ENCODE measurements at regions not wholly inside any gene's neighbourhood (a gene's known extent, or its start where the extent isn't known, plus 50 kb on each side); places are given as distances from the start of the nearest gene placed in this dataset.
"Not testable (repeated sequence)": the region's sequence is repeated elsewhere in the genome, so short reads cannot be mapped to it uniquely, and the experiment has no call there.

DNA sequence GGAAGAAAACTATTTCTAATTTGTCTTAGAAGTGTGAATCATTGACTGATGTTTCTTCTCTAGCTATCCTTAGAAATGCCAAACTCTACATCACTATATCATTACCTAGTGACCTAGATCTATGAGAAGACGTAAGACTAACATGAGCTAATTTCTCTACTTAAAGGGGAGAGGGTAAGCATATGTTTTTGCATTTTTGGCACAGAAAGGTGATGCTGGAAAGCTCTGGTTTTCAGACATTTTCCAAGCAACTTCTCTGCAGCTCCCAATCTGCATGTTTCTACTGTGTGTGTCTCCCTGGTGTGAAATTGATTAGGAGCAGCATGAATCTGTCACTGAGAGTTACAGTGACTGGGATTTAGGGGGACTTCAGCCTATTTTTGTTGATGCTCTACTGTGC lies 235.2 kb upstream of the LINC00305 start:
- DNase-seq: no peak

DNA sequence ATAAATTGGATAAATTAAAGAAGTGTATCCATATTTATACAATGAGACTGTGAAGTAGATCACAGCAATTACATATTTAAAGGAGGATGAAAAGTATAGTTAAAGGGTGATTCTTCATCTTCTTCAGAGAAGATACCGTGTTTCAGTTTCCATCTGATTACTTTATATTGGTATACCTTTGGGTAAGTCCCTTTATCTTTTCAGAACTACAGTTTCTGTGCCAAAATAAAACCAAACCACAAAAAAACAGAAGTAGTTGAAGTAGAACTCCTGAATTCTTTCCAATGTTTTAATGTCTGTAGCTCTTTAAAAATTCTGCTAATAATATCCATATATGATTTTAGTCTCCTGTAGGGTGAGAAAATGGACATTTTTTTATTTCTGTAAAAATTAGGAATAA lies 231.2 kb upstream of the LINC00305 start:
- no peak for DNase-seq

DNA sequence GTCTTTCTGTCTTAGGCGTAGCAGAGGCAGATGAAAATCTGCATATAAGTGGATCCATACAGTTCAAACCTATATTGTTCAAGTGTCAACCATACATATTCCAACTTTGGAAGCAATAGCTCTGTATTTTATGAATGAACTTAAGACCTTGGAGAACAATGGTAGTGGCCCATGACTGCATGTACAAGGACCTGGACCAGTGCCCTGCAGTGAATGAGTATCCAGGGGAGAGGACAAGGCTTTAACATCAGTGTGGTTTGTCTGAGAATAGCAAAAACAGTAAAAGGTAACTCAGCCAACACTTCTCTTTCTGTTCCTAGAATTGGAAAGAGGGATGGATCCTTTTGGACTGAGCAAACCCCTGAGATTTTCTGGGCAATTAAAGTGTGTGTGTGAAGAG lies 230.8 kb upstream of the LINC00305 start:
- no peak for DNase-seq

DNA sequence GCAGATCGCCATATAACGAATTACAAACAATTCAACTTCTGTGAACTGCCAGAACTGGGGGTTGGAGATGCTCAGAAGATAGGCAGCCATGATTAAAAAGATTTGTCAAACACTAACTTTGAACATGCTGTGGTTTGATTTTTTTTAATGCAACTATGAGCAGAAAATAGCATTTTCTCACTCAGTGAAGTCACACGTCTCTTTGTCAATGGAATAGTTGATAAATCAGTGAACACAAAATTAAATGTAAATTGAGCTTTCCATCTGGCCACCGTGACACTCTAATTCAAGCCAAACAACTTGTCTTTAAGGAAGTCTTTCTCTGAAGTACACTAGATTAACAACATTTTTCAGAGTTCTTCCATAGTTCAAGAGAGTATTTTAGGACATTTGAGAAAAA lies 228.6 kb upstream of the LINC00305 start:
- no peak for DNase-seq

DNA sequence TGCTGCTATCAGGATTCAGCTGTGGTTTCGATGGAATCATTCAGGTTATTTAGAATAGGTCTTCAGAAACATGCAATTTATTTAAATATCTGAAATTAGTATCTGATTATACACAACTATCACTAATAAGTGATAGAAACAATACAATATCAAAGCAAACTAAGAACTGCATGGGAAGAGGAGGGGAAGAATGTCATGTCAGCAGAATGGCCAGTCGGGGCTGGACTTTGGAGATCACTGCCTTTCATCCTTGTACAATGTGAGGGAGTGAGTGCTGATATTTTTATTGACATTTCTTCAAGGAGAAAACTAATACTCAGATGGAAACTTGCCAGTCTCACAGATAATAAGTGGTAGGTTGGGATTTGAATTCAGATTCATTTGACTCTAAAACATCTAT lies 224.0 kb upstream of the LINC00305 start:
- DNase-seq: no peak

DNA sequence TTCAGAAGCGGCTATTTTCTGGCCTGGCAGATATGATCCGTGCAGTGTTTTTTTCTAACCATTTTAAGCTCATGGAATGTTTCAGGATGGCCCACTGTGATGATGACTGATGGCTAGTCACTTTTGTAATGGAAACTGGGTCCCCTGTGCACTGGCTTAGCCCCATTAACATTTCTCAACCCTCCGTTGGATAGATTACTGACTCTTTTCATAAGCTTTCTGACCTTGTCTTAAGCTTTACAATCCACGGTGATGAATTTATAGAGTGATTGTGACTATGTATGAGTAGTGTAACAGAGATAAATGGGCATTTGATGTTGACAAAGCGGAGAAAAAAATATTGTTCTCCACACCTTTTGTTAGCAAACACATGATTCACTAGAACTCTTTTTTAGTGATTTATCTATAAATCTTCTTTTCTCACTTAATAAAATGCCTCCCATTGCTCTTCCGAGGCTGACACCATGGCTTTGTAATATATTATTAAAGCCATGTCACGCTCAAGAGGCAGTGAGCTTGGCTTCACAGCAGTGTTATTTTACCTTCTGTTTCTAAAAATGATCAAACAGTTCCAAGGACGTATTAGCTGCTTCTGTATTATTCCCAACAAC lies 221.0 kb upstream of the LINC00305 start:
- DNase-seq: not testable (repeated sequence)

DNA sequence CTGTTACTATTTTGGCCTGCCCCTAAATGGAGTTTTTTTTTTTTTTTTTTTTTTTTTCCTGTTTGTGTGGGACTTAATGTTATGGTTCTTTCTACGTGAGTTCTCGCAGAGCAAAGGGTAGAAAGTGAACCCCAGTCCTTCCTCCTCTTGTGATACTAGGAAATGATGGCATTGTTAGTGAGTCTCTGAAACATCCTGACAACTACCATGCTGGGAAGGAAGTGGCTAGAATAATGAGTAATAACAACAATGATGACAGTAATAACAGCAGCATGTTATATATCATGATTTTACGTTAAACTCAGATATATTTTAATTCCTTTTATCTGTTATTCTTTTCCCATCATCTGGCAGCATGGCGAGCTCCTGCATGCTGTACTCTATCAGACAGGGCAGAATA lies 216.2 kb upstream of the LINC00305 start:
- DNase-seq: no peak

- DNase-seq: no peak
Observed at GRCh38 chr18:64337673-64338072, 188.8 kb upstream of the LINC00305 start.

- no peak for DNase-seq
Observed at GRCh38 chr18:64337018-64337417, 188.1 kb upstream of the LINC00305 start.

DNA sequence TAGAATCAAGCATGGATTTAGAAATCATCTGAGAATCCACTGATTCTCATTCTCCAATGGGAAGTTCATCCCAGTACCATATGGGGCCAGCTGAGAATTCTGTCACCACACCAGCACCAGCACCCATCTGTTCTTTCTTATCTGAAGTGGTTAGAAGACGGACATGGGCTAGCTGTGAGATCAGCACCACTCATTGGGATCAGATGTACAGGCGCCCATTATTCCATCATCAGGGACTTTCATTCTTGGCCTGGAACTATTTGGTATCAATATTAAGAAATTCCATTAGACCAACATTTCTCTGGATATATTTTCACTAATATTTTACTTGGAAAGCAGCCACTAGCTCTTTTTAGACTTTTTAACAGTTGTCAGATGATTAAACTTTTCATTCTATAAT lies 185.9 kb upstream of the LINC00305 start:
- no peak for DNase-seq

- DNase-seq: no peak
Observed at GRCh38 chr18:64333584-64333983, 184.7 kb upstream of the LINC00305 start.

DNA sequence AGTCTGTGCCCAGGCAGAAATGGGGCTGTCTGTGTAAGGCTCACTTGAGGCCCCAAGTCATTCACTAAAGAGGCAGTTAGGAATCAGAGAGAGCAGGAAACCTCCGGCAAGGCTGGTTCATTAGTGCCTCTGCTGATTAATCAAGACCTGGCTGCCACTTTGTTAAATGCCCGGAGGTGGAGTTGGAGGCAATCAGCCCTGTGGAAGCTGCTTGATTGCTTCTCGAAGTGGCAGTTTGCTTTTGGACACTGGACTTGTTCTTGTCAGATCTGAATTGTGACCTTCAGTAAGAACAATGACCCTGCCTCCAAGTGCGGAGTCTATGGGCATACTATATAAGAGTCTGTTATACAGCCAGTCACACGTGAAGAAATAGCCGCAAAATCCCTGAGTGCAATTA lies 183.9 kb upstream of the LINC00305 start:
- DNase-seq: peak; percentile 36

DNA sequence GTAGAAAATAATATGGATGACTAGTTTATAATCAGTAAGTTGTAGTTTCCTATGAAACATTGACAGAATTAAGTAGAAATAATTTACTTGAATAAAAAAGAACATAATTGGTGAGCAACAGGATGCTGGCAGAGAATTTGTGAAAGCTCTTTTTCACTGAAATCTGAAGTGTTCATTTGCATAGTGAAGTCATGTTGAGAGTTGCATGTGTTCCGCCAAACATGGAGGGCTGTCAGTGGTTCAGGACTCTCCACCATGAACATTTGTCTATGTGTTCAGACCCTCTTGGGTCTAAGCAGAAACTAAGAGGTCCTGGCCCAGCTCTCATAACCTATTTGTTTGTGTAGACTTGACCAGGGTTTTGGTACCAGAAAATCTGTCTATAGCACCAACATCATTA lies 182.5 kb upstream of the LINC00305 start:
- no peak for DNase-seq

DNA sequence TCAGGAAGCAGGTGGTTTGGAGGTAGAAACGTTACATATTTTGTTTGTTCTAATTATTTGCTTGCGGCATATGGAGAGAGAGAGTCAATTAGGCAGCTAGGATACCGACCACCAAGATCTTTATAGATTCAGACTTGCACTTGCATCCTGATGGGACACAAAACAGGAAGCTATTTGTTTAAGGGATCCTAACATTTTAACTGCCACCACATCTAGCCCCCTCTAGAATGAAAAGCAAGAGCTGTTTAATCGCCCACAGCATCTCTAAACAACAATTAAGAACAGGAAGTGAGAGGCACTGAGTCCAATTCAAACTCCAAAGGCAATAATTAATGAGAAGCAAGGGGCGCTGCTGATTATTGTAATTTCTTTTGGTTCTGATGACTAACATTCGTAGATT lies 182.0 kb upstream of the LINC00305 start:
- DNase-seq: no peak

DNA sequence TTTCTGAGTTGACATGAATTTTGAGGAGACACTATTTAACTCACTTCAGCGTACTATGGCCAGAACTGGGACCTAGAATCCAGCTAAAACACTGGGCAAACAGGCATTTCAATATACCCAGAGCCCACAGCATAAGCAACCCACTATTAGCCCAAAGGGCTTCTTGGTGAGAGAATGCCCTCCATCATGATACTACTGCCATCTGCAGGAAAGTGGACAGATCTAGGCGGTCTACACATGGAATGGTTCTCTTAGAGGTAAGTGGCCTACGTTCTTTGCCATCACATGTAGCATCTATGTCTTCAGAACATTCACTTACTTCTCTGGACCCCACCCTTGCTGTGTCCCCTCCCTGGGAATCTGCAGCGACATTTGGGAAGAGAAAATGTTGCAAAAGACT lies 181.3 kb upstream of the LINC00305 start:
- DNase-seq: no peak

DNA sequence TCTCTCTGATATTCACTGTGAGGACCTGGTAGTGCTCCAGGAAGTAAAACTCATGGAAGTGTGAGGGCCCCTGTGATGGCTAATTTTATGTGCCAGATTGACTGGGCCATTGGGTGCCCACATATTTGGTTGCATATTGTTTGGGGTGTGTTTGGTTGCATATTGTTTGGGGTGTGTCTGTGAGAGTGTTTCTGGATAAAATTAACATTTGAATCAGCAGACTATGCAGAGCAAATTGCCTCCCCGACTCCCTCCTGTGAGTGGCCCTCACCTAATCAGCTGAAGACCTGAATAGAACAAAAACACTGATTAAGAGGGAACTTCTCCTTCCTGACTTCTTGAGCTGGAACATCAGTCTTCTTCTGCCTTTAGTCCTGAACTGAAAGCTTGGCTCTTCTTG lies 173.3 kb upstream of the LINC00305 start:
- DNase-seq: no peak

DNA sequence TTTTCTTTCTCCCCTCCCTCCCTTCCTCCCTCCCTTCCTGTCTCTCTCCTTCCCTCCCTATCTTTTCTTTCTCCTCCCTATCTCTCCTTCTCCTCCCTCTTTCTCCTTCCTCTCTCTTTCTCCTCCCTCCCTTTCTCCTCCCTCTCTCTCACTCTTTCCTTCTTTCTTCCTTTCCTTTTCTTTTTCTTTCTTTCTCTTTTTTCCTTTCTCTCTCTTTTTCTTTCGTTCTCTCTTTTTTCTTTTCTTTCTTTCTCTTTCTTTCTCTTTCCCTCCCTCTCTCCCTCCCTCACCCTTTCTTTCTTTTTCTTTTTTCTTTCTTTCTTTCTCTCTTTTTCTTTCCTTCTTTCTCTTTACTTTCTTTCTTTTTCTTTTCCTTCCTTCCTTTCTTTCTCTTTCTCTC lies 169.7 kb upstream of the LINC00305 start:
- DNase-seq: no peak

GRCh38 chr18:64311859-64312258 lies 163.0 kb upstream of the LINC00305 start:
- DNase-seq: no peak

DNA sequence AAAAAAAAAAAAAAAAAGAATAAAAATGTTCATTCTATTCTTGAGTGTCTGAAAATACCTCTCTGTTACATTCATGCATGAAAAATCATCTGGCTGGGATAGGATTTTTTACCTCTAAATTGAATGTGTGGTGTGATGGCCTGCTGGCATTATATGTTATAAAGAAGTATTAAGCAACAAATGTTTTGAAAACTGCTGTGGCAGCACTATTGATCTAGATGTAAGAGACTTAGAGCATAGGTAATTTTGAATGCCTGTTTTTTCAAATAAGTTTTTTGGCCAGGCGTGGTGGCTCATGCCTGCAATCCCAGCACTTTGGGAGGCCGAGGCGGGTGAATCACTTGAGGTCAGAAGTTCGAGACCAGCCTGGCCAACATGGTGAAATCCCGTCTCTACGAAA lies 147.0 kb upstream of the LINC00305 start:
- no peak for DNase-seq

- no peak for DNase-seq
Observed at GRCh38 chr18:64294967-64295366, 146.1 kb upstream of the LINC00305 start.

GRCh38 chr18:64288432-64288831 lies 139.5 kb upstream of the LINC00305 start:
- DNase-seq: no peak

DNA sequence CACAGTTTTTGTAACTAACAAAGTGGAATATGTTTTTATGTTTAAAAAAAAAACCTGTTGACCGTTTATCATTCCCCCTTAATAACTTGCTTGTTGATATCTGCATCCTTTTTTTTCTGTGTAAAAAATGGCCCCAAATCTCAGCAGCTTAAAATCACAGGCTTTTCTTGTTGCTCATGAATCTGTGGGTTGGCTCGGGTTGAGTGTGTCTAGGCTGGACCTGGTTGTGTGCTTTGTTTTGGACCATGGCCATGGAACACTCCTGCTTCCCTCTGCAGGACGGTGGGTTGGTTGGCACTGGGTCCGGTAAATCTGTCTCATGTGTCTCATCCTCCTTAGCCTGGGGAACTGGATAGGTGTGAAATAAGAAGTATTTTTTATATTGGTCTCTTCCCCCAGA lies 139.0 kb upstream of the LINC00305 start:
- DNase-seq: no peak

DNA sequence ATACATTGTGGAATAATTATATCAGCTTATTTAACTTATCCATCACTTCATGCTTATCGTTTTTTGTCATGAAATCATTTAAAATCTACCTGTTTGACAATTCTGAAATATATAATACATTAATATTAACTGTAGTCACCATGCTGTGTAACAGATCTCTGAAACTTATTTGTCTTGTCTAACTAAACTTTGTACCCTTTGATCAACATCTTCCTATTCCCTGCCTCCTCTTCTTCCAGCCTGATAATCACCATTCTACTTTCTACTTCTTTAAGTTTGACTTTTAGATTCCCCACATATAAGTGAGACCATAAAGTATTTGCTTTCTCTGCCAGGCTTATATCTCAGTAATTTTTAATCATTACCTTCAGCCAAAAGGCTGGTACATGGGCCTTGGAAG lies 134.2 kb upstream of the LINC00305 start:
- no peak for DNase-seq

DNA sequence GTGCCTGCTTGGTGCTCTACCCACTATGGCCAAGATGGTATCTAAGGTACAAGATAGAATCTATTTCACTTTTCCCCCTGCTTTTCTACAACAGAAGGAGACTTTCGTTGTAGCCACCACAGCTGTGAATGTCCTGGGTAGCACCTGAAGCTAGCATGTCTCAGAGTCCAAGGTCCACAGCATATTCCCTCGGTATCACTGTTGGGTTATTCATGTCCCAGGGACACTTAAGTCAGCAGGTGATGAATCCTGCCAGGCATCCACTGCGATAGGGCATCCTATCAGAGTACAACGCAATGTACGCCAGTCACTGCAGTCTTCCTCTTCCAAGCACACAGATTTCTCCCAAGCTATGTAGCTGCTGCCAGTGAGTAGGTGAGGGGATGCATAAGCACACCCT lies 129.1 kb upstream of the LINC00305 start:
- no peak for DNase-seq

GRCh38 chr18:64276311-64277090 lies 127.6 kb upstream of the LINC00305 start:
- no peak for DNase-seq
